BE2C (cell line): ENCODE measurements at regions not wholly inside any gene's neighbourhood (a gene's known extent, or its start where the extent isn't known, plus 50 kb on each side); places are given as distances from the start of the nearest gene placed in this dataset.

Experiments
- DNase-seq: peaks from one replicate; pipeline ENCODE4 v3.0.0-alpha.2; 2020
- H3K27me3 ChIP-seq: fragments of 250-450 bp; sonication (Bioruptor Pico); 2 replicates; pipeline ENCODE4 v1.5.1; 2020; ENCODE audit warnings: mild to moderate bottlenecking
- H3K36me3 ChIP-seq: fragments of 250-450 bp; sonication (Bioruptor Pico); 2 replicates; pipeline ENCODE4 v1.5.1; 2020; ENCODE audit warnings: mild to moderate bottlenecking
- H3K4me1 ChIP-seq: fragments of 250-450 bp; sonication (Bioruptor Pico); 2 replicates; pipeline ENCODE4 v1.5.1; 2020
- H3K4me3 ChIP-seq: 2 replicates; pipeline ENCODE4 v1.5.1; 2011; ENCODE audit warnings: low read depth, low read length
- H3K9me3 ChIP-seq: fragments of 250-450 bp; sonication (Bioruptor Pico); 2 replicates; pipeline ENCODE4 v1.5.1; 2020
- CTCF ChIP-seq: IDR thresholded peaks from 2 replicates; pipeline ENCODE4 v1.5.1; 2012; ENCODE audit warnings: mild to moderate bottlenecking, low read depth, low read length

- DNase-seq: peak; percentile 13
- no peaks in the 10 kb centered on the region for H3K36me3 ChIP-seq
- H3K4me1 ChIP-seq: no peaks in the 10 kb centered on the region
- no peak for TF ChIP-seq CTCF
- no peak overlapping the region for H3K4me3 ChIP-seq
- H3K27me3 ChIP-seq: no peaks in the 10 kb centered on the region
- no peaks in the 10 kb centered on the region for H3K9me3 ChIP-seq
Observed at GRCh38 chr13:81048026-81048461, 707.1 kb upstream of the SPRY2 start.

GRCh38 chr13:81041761-81042160, 700.8 kb upstream of the SPRY2 start:
- Histone ChIP-seq H3K4me3 (no peak overlapping the region), H3K36me3 (no peaks in the 10 kb centered on the region), H3K9me3 (no peaks in the 10 kb centered on the region), H3K27me3 (no peaks in the 10 kb centered on the region), H3K4me1 (no peaks in the 10 kb centered on the region)
- DNase-seq: no peak
- no peak for TF ChIP-seq CTCF

- no peak overlapping the region for H3K4me3 ChIP-seq
- no peaks in the 10 kb centered on the region for H3K9me3 ChIP-seq
- no peaks in the 10 kb centered on the region for H3K4me1 ChIP-seq
- TF ChIP-seq CTCF: no peak
- no peak for DNase-seq
- H3K27me3 ChIP-seq: no peaks in the 10 kb centered on the region
- H3K36me3 ChIP-seq: no peaks in the 10 kb centered on the region
Observed at GRCh38 chr13:81031996-81032395, 691.1 kb upstream of the SPRY2 start.

GRCh38 chr13:81025091-81025490, 684.2 kb upstream of the SPRY2 start:
- Histone ChIP-seq H3K4me3 (no peak overlapping the region), H3K4me1 (no peaks in the 10 kb centered on the region), H3K27me3 (no peaks in the 10 kb centered on the region), H3K9me3 (no peaks in the 10 kb centered on the region; the same call in 1 of the 2 replicates), H3K36me3 (no peaks in the 10 kb centered on the region)
- DNase-seq: no peak
- no peak for TF ChIP-seq CTCF

GRCh38 chr13:81021284-81021840, 680.4 kb upstream of the SPRY2 start:
- H3K27me3 ChIP-seq: no peaks in the 10 kb centered on the region
- no peaks in the 10 kb centered on the region; the same call in 1 of the 2 replicates for H3K9me3 ChIP-seq
- DNase-seq: no peak
- H3K4me1 ChIP-seq: no peaks in the 10 kb centered on the region
- no peak for TF ChIP-seq CTCF
- H3K36me3 ChIP-seq: no peaks in the 10 kb centered on the region
- H3K4me3 ChIP-seq: no peak overlapping the region

GRCh38 chr13:81020010-81020409, 679.1 kb upstream of the SPRY2 start:
- no peaks in the 10 kb centered on the region for H3K27me3 ChIP-seq
- no peaks in the 10 kb centered on the region for H3K36me3 ChIP-seq
- no peak overlapping the region for H3K4me3 ChIP-seq
- no peaks in the 10 kb centered on the region for H3K9me3 ChIP-seq
- no peak for TF ChIP-seq CTCF
- H3K4me1 ChIP-seq: no peaks in the 10 kb centered on the region
- DNase-seq: no peak
